HCT116 (cell line): ENCODE measurements at regions not wholly inside any gene's neighbourhood (a gene's known extent, or its start where the extent isn't known, plus 50 kb on each side); places are given as distances from the start of the nearest gene placed in this dataset.

ENCODE experiments used
- ATAC-seq: fragments of 200-7000 bp; cut with Tn5 transposase; 2 replicates; pipeline ENCODE4 v1.9.1; 2020; ENCODE audit warnings: mild to moderate bottlenecking, moderate library complexity
- BruUV-seq: library from RNA; stranded (reverse); fragments of 400-500 nt; replicated peaks from 2 replicates; lab custom pipeline; 2021; lab: Mats Ljungman, UMichigan
- CTCF ChIA-PET: fragments of 300-600 bp; sonication (Branson Sonifier 250); formaldehyde crosslinking; loops from one replicate; lab custom pipeline; 2021; ENCODE audit warnings: antibody characterized with exemption; lab: Charles Lee
- POLR2A ChIA-PET: fragments of 300-600, 350-600 bp; sonication (Branson Sonifier 250); formaldehyde crosslinking; loops from one replicate; lab custom pipeline; 2021; ENCODE audit warnings: antibody characterized with exemption; lab: Charles Lee
- RAD21 ChIA-PET, 2 experiments: fragments of 300-600 bp; sonication (Branson Sonifier 250); formaldehyde crosslinking; loops; one replicate each; lab custom pipeline; 2023; ENCODE audit warnings: low total read pairs in 2 of 2; ENCODE audit not compliant: uncharacterized antibody in 2 of 2, unreplicated experiment in 2 of 2, low non-redundant PET in 1 of 2; lab: Charles Lee
- DNase-seq: peaks from one replicate; pipeline ENCODE4 v3.0.0-alpha.2; 2010; ENCODE audit warnings: low read depth, low spot score
- H2AFZ ChIP-seq: fragments of 200-600 bp; shearing (Covaris generic), sonication (generic); 2 replicates; pipeline ENCODE4 v1.6.1; 2017; ENCODE audit warnings: low read depth, mixed run types, mixed read lengths, antibody characterized with exemption, low read length; ENCODE audit not compliant: poor library complexity, severe bottlenecking
- H3K27ac ChIP-seq: 2 replicates; pipeline ENCODE4 v1.5.1; 2012; ENCODE audit warnings: low read depth, low read length
- H3K27me3 ChIP-seq: fragments of 200-600 bp; sonication (generic); 2 replicates; pipeline ENCODE4 v1.6.1; 2016; ENCODE audit warnings: mixed run types, low read length, mixed read lengths; ENCODE audit not compliant: insufficient read depth
- H3K36me3 ChIP-seq, 2 experiments: fragments of 200-500 bp in 1 of 2; fragments of 200-600 bp in 1 of 2; sonication (Bioruptor generic) in 1 of 2; sonication (generic) in 1 of 2; 2 replicates each; pipeline versions ENCODE4 v1.5.1 to v1.6.1; 2014 to 2016; ENCODE audit warnings: low read length in 2 of 2, inconsistent platforms in 1 of 2, mixed read lengths in 1 of 2, mixed run types in 1 of 2; ENCODE audit not compliant: insufficient read depth in 2 of 2, control insufficient read depth in 1 of 2
- H3K4me1 ChIP-seq, 2 experiments: fragments of 200-600 bp in 1 of 2; sonication (generic) in 1 of 2; 2 replicates each; pipeline versions ENCODE4 v1.5.1 to v1.6.1; 2012 to 2017; ENCODE audit warnings: low read length in 2 of 2, inconsistent platforms in 1 of 2, mild to moderate bottlenecking in 1 of 2, mixed read lengths in 1 of 2, mixed run types in 1 of 2, moderate library complexity in 1 of 2; ENCODE audit not compliant: insufficient read depth in 2 of 2, control insufficient read depth in 1 of 2
- H3K4me2 ChIP-seq: fragments of 200-600 bp; sonication (generic); 2 replicates; pipeline ENCODE4 v1.6.1; 2017; ENCODE audit warnings: mixed run types, low read length, mixed read lengths
- H3K4me3 ChIP-seq, 2 experiments: fragments of 200-600 bp in 1 of 2; sonication (generic) in 1 of 2; replicated peaks in 1 of 2; 2 replicates each; pipeline ENCODE4 v1.5.1; 2011 to 2016; ENCODE audit warnings: low read length in 2 of 2, control low read depth in 1 of 2, low read depth in 1 of 2, mild to moderate bottlenecking in 1 of 2, mixed read lengths in 1 of 2, mixed run types in 1 of 2
- H3K79me2 ChIP-seq: fragments of 200-600 bp; sonication (generic); 2 replicates; pipeline ENCODE4 v1.6.1; 2017; ENCODE audit warnings: mild to moderate bottlenecking, mixed run types, low read length, moderate library complexity, mixed read lengths; ENCODE audit not compliant: insufficient read depth
- H3K9ac ChIP-seq: fragments of 200-600 bp; sonication (generic); 2 replicates; pipeline ENCODE4 v1.6.1; 2016; ENCODE audit warnings: low read length, mixed read lengths
- H3K9me2 ChIP-seq: fragments of 200-600 bp; sonication (generic), shearing (Covaris generic); 2 replicates; pipeline ENCODE4 v1.6.1; 2017; ENCODE audit warnings: mixed run types, mild to moderate bottlenecking, moderate library complexity; ENCODE audit not compliant: insufficient read depth
- H3K9me3 ChIP-seq, 2 experiments: fragments of 200-500 bp in 1 of 2; fragments of 200-600 bp in 1 of 2; sonication (Bioruptor generic) in 1 of 2; sonication (generic) in 1 of 2; 2 replicates each; pipeline ENCODE4 v1.6.1; 2014 to 2017; ENCODE audit warnings: low read length in 2 of 2, mixed read lengths in 2 of 2, inconsistent platforms in 1 of 2, low read depth in 1 of 2, mild to moderate bottlenecking in 1 of 2, mixed run types in 1 of 2, moderate library complexity in 1 of 2; ENCODE audit not compliant: control insufficient read depth in 1 of 2, insufficient read depth in 1 of 2
- H4K20me1 ChIP-seq: fragments of 200-600 bp; sonication (generic), shearing (Covaris generic); 2 replicates; pipeline ENCODE4 v1.6.1; 2017; ENCODE audit warnings: mixed run types, mild to moderate bottlenecking, moderate library complexity; ENCODE audit not compliant: insufficient read depth
- CEBPB ChIP-seq: IDR thresholded peaks from 2 replicates; pipeline ENCODE4 v1.6.1; 2012; ENCODE audit warnings: low read depth
- EZH2 ChIP-seq: fragments of 200-600 bp; sonication (generic); IDR thresholded peaks from 2 replicates; pipeline ENCODE4 v1.6.1; 2017; ENCODE audit warnings: antibody characterized with exemption, mixed run types
- EZH2phosphoT487 ChIP-seq: fragments of 200-600 bp; IDR thresholded peaks from 2 replicates; pipeline ENCODE4 v1.6.1; 2018; ENCODE audit warnings: antibody characterized with exemption, borderline replicate concordance
- JUND ChIP-seq: IDR thresholded peaks from 2 replicates; pipeline ENCODE4 v1.6.1; 2012
- POLR2A ChIP-seq: IDR thresholded peaks from 2 replicates; pipeline ENCODE4 v1.7.0; 2011; ENCODE audit warnings: borderline replicate concordance; ENCODE audit not compliant: insufficient read depth, insufficient read length; ENCODE audit errors: extremely low read depth
- POLR2AphosphoS5 ChIP-seq: IDR thresholded peaks from 2 replicates; pipeline ENCODE4 v1.6.1; 2011; ENCODE audit warnings: mild to moderate bottlenecking, low read depth, low read length, moderate library complexity
- SRF ChIP-seq: IDR thresholded peaks from 2 replicates; pipeline ENCODE4 v1.6.1; 2012; ENCODE audit warnings: low read depth
- TCF7L2 ChIP-seq: IDR thresholded peaks from 2 replicates; pipeline ENCODE4 v1.7.0; 2011; ENCODE audit warnings: borderline replicate concordance, inconsistent platforms; ENCODE audit not compliant: insufficient read depth, insufficient read length; ENCODE audit errors: extremely low read depth
- YY1 ChIP-seq: IDR thresholded peaks from 2 replicates; pipeline ENCODE4 v1.6.1; 2011; ENCODE audit warnings: low read length, low read depth, moderate library complexity, mild to moderate bottlenecking; ENCODE audit not compliant: insufficient replicate concordance; ENCODE audit errors: extremely low read depth
- ZFX ChIP-seq: fragments of 450-650 bp; IDR thresholded peaks from 2 replicates; pipeline ENCODE4 v1.6.1; 2017
- intact Hi-C: fragments of 100-400 bp; cut with micrococcal nuclease; formaldehyde crosslinking; loops from 2 replicates; pipeline ENCODE4 v1.10.0; 2022
- TF ChIP-seq, protein P1 (sequence below): IDR thresholded peaks from 2 replicates; pipeline ENCODE4 v1.6.1; 2012; ENCODE audit warnings: low read depth
- TF ChIP-seq, protein P2 (sequence below): IDR thresholded peaks from 2 replicates; pipeline ENCODE4 v1.6.1; 2012
- TF ChIP-seq, protein P3 (sequence below): IDR thresholded peaks from 2 replicates; pipeline ENCODE4 v1.6.1; 2011; ENCODE audit warnings: mild to moderate bottlenecking, low read length, moderate library complexity; ENCODE audit not compliant: insufficient replicate concordance; ENCODE audit errors: extremely low read depth

DNA sequence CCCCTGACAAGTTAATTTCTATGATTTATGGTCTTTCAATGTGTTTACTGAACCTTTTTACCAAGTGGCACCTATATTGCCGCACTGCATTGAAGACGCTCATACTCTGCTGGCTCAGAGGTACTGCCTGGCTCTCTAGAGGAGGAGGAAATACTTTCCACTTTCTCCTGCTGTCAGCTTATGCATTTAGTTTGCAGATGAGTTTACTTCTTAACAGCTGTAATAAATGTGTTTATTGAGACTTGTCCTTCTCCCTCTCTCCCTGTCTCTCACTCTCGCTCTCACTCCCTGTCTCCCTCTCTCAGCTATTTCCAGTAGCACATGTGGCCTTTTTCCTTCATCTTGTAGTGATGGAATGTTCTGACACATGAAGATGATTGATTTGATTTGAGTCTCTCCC, 60.3 kb upstream of the SPATA13 start (continued):
- TF ChIP-seq, protein P1, sequence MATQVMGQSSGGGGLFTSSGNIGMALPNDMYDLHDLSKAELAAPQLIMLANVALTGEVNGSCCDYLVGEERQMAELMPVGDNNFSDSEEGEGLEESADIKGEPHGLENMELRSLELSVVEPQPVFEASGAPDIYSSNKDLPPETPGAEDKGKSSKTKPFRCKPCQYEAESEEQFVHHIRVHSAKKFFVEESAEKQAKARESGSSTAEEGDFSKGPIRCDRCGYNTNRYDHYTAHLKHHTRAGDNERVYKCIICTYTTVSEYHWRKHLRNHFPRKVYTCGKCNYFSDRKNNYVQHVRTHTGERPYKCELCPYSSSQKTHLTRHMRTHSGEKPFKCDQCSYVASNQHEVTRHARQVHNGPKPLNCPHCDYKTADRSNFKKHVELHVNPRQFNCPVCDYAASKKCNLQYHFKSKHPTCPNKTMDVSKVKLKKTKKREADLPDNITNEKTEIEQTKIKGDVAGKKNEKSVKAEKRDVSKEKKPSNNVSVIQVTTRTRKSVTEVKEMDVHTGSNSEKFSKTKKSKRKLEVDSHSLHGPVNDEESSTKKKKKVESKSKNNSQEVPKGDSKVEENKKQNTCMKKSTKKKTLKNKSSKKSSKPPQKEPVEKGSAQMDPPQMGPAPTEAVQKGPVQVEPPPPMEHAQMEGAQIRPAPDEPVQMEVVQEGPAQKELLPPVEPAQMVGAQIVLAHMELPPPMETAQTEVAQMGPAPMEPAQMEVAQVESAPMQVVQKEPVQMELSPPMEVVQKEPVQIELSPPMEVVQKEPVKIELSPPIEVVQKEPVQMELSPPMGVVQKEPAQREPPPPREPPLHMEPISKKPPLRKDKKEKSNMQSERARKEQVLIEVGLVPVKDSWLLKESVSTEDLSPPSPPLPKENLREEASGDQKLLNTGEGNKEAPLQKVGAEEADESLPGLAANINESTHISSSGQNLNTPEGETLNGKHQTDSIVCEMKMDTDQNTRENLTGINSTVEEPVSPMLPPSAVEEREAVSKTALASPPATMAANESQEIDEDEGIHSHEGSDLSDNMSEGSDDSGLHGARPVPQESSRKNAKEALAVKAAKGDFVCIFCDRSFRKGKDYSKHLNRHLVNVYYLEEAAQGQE = no peak
- no peak for TF ChIP-seq ZFX
- no peak for TF ChIP-seq YY1
- TF ChIP-seq, protein P2, sequence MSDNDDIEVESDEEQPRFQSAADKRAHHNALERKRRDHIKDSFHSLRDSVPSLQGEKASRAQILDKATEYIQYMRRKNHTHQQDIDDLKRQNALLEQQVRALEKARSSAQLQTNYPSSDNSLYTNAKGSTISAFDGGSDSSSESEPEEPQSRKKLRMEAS = no peak

DNA sequence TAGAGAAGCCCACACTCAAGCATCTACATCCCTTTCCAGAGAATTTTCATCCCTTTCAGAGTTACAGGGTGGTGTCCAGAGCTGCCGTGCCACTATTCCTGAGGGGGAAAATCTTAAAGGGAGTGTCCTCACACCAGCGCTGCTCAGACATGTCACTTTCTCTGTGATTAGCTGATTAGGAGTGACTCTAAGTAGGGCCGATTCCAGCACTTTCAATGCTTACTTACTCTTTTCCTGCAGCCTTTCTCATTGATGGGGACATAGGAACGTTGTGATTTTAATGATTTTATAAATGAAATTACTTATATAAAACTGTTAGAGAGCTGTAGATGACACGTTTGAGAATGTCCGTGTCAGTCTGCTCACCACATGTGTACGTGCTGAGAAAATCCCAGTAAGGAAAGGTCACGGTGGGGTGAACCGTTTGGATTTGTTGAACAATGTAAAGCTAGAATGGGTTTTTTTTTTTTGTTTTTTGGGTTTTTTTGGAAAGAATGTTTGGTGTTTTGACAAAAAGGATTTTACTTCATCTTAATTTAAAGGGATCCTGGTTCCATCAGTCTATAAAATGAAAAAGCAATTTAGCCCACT, 56.6 kb upstream of the SPATA13 start:
- Histone ChIP-seq H3K27ac (no peak overlapping the region), H3K4me1 (no peaks in the 10 kb centered on the region; a peak in 1 of 4 replicates), H3K9me3 (no peaks in the 10 kb centered on the region), H3K4me3 (no peak overlapping the region), H4K20me1 (no peaks in the 10 kb centered on the region), H2AFZ (no peak overlapping the region), H3K9me2 (no peaks in the 10 kb centered on the region), H3K36me3 (no peaks in the 10 kb centered on the region; a peak in 1 of 4 replicates), H3K4me2 (no peak overlapping the region), H3K27me3 (peaks cover 7% of the 10 kb centered on the region; the same call in 1 of the 2 replicates), H3K9ac (no peak overlapping the region), H3K79me2 (no peaks in the 10 kb centered on the region)
- ChIA-PET CTCF (no interaction called here), RAD21 (no interaction called here), POLR2A (no interaction called here)
- no peak for ATAC-seq
- DNase-seq = no peak
- BruUV-seq = no TSS peak
- intact Hi-C loops = no loop called here
- TF ChIP-seq SRF (no peak), TCF7L2 (no peak), POLR2A (no peak), CEBPB (no peak), JUND (no peak), YY1 (no peak), EZH2 (no peak), EZH2phosphoT487 (no peak), POLR2AphosphoS5 (no peak)
- TF ChIP-seq, protein P3, sequence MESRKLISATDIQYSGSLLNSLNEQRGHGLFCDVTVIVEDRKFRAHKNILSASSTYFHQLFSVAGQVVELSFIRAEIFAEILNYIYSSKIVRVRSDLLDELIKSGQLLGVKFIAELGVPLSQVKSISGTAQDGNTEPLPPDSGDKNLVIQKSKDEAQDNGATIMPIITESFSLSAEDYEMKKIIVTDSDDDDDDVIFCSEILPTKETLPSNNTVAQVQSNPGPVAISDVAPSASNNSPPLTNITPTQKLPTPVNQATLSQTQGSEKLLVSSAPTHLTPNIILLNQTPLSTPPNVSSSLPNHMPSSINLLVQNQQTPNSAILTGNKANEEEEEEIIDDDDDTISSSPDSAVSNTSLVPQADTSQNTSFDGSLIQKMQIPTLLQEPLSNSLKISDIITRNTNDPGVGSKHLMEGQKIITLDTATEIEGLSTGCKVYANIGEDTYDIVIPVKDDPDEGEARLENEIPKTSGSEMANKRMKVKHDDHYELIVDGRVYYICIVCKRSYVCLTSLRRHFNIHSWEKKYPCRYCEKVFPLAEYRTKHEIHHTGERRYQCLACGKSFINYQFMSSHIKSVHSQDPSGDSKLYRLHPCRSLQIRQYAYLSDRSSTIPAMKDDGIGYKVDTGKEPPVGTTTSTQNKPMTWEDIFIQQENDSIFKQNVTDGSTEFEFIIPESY = no peak
- TF ChIP-seq, protein P1 = no peak
